AG09309 (cell line): ENCODE measurements at regions not wholly inside any gene's neighbourhood (a gene's known extent, or its start where the extent isn't known, plus 50 kb on each side); places are given as distances from the start of the nearest gene placed in this dataset.

Source experiments
- DNase-seq: peaks from one replicate; pipeline ENCODE4 v3.0.0-alpha.2; 2010; ENCODE audit warnings: low read depth
- H3K4me3 ChIP-seq: 2 replicates; pipeline ENCODE4 v1.5.1; 2011; ENCODE audit warnings: mild to moderate bottlenecking, low read depth, low read length, moderate library complexity; ENCODE audit not compliant: control insufficient read depth
- TF ChIP-seq, protein P1 (sequence below): IDR thresholded peaks from 2 replicates; pipeline ENCODE4 v1.5.1; 2011; ENCODE audit warnings: mild to moderate bottlenecking, low read depth, low read length, inconsistent platforms; ENCODE audit not compliant: insufficient read depth, control insufficient read depth; ENCODE audit errors: missing control alignments

DNA sequence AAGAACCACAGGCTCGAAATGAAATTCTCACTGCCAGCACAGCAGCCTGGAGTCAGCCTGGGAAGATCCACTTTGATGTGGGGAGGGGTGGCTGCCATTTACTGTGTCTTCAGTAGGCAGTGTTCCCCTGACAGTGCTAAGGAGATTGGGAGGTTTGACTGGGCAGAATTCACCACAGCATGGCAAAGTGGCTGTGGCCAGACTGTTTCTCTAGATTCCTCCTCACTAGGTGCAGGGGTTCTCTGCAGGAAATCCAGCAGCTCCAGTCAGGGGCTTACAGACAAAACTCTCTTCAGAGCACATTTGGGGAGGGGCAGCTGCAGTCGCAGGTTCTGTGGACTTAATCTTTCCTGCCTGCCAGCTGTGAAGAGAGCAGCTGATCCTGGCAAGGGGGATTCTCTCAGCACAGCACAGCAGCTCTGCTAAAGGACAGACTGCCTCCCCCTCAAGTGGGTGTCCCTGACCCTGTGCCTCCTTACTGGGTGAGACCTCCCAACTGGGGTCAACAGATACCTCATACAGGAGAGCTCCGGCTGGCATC lies 1174.0 kb downstream of the RAPGEF2 start:
- DNase-seq = no peak
- TF ChIP-seq, protein P1, sequence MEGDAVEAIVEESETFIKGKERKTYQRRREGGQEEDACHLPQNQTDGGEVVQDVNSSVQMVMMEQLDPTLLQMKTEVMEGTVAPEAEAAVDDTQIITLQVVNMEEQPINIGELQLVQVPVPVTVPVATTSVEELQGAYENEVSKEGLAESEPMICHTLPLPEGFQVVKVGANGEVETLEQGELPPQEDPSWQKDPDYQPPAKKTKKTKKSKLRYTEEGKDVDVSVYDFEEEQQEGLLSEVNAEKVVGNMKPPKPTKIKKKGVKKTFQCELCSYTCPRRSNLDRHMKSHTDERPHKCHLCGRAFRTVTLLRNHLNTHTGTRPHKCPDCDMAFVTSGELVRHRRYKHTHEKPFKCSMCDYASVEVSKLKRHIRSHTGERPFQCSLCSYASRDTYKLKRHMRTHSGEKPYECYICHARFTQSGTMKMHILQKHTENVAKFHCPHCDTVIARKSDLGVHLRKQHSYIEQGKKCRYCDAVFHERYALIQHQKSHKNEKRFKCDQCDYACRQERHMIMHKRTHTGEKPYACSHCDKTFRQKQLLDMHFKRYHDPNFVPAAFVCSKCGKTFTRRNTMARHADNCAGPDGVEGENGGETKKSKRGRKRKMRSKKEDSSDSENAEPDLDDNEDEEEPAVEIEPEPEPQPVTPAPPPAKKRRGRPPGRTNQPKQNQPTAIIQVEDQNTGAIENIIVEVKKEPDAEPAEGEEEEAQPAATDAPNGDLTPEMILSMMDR = no peak
- H3K4me3 ChIP-seq = no peak overlapping the region

DNA sequence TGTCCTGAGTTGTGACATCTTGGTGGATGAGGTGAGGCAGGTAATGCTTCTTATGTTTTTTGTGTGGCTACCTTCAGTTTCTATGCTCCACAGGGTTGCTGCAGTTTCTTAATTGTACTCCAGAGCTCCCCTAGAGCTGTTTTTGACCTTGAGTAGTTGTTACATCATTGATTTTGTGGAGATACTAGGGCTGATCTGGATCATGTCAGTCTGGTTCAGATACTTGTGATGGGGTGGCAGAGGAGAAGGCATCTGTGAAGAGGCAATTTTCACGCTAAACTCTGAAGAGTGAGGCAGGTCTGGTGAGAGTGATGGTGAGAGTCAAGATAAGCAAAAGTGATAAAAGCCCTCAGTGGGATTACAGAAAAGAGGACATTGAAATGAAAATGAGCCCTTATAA lies 1180.2 kb downstream of the RAPGEF2 start:
- TF ChIP-seq, protein P1 = no peak

DNA sequence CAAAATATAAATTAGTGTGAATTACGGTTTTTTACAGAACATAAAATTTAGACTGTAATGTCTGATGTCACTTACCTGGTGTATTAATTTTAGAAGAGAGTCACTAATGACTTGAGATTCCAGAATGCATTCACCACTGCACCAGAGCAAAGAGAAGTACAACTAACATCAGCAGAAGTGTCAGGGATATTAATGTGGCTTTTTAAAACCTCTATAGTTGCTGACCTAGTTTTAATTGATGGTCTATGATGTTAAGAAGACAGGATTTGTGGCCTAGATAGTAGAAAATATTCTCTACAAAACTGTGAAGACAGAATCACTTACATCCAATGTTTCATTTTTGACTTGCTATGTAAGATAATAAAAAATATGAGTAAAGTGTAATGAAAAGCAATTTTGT lies 1181.6 kb downstream of the RAPGEF2 start:
- DNase-seq = no peak
- TF ChIP-seq, protein P1 = no peak
- no peak overlapping the region for H3K4me3 ChIP-seq

More for the DNA sequence above, 1180.2 kb downstream of the RAPGEF2 start:
- no peak for DNase-seq
- no peak overlapping the region for H3K4me3 ChIP-seq

DNA sequence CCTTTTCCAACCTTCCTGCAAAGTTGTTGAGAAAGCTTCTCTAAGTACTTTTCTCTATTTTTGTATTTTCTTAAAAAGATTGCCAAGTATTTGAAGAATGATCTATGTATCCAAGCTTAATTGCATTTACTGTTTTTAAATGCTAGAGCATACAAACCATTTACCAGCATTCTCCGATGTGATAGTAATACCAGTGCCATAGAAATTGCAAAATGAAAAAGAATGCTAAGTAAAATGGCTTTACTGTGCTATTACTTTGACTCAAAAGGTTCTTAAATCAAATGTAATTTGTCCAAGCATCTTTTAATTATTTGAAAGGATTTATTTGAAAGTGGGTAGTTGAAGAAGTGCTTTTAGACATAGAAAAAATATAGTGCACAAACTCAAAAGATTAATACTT lies 1183.2 kb downstream of the RAPGEF2 start:
- H3K4me3 ChIP-seq = no peak overlapping the region
- TF ChIP-seq, protein P1 = no peak
- DNase-seq = no peak

DNA sequence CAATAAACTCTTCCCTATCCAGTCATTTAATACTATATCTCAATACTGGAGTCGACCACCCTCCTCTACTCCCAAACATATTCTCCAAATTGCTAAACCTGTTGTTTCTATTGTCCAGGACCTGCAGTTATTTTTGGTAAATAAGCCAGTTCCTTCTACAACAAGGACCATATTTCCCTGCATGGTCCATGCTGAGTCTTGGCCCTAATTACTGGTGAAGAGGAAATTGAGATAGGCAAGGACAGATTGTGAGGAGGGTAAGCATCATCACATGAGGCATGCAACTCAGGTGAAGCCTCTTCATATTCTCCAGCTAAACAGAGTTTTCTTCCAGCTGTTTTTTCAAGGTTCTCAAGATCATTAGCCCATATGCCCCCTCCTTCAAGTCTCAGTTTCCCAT lies 1193.6 kb downstream of the RAPGEF2 start:
- no peak overlapping the region for H3K4me3 ChIP-seq
- TF ChIP-seq, protein P1 = no peak
- no peak for DNase-seq

DNA sequence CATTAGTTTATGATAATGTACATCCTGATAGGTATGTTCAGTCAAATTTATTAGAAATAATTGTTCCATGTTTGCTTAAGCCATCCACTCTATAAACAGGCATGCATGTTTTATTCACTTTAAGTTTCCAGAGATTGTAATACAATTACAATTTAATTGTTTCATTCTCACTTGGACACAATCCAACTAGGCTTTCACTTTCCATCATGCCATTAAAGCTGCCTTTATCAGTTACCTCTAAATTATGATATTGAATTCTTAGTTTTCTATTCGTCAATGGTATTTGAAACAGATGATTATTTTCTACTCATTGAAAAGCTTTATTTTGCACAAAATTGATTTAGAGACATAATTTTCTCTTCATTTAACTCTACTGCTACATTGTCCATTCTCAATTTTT lies 1196.3 kb downstream of the RAPGEF2 start:
- DNase-seq = no peak
- TF ChIP-seq, protein P1 = no peak
- no peak overlapping the region for H3K4me3 ChIP-seq

DNA sequence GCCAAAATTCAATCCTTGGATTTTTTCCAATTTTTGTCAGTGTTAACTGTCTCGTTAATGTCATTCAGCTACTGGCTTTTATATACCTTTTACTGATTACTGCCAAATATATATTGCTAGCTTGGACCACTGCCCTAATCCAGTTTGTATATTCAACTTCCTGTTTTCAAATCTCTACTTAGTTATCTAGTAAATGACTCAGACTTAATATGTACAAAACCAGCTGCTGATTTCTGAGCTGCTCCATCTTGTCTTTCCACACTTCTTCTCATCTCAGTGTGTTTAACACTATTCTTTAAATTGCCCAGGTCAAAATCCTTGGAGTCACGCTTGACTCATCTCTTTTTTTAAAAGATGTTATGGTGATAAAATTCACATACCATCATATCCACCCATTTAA lies 1196.7 kb downstream of the RAPGEF2 start:
- H3K4me3 ChIP-seq = no peak overlapping the region
- TF ChIP-seq, protein P1 = no peak
- DNase-seq = no peak
